ENCODE measurements at regions not wholly inside any gene's neighbourhood (a gene's known extent, or its start where the extent isn't known, plus 50 kb on each side); places are given as distances from the start of the nearest gene placed in this dataset.
A peak's percentile ranks its signal among the peaks of the same experiment; 100 is the strongest.

DNA sequence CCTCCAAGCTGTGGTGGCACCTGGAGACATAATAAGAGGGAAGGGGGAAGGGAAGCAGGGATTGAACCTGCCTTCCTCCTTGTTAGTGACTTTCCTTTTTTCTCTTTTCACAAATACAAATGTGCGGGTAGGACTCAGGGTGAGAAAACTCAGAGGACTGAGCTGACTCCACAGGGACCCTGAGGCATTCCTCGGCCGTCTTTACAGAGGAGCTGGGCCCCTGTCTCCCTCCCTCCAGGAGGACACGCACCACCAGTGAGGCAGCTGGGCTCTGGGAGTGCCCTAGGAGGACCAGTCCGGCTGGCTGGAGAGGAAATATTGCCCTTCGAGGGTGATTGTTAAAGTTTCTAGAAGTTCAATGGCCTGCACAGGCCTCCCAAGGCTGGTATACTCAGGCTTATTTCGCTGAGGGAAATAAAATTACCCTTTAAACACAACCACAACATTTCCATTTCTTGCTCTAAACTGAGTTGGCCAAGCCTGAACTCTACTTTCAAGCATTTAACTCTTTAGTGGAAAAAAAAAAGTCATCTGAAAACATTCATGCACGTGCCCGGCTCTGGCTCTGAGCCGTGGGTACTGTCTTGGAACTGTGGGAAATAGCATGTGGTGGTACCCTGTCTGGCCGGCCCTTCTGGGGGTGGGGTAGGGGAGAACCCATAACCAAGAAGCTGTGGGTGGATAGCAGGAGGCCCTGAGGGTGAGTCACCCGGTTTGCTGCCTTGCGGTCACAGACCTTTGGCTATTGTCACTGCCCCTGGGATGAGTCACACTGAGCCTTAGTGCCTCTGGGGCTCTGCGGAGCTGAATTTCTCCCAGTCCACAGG, 116.0 kb downstream of the COPS8 start:
- POLR2A ChIA-PET, result no interaction called here
- no peak overlapping the region; a peak in 1 of 4 replicates for H3K9ac ChIP-seq (ENCODE audit: insufficient read depth in 1 of 2, low read depth in 2 of 2, low read length in 2 of 2)
- CTCF ChIA-PET (ENCODE audit: low intra/inter-chr PET ratio), result interaction anchor here (0.6 kb wide), 1 partner anchor 441 kb away, joined by 5 read pairs; no protein-coding TSS in a partner anchor
- WGBS (ENCODE audit: insufficient coverage, low coverage, missing lambda C conversion rate), result 4% methylated on average over 11 of the region's 14 CpGs
- BruUV-seq (replicated peaks), result no TSS peak
- in situ Hi-C loops (cut with MboI) (no loop called here), intact Hi-C loops (cut with micrococcal nuclease) (no loop called here)
- peak overlapping the region; percentile 37; the same call in 1 of the 2 replicates for H3K4me2 ChIP-seq (ENCODE audit: insufficient read depth, low read length)
- H3K9me1 ChIP-seq (ENCODE audit: control insufficient read depth, insufficient read depth, low read length), result no peaks in the 10 kb centered on the region
- H3K36me3 ChIP-seq (ENCODE audit: control insufficient read depth, insufficient read depth, low read length), result no peaks in the 10 kb centered on the region
- H3K4me3 ChIP-seq, result no peak overlapping the region
- no peaks in the 10 kb centered on the region for H3K9me3 ChIP-seq (replicated peaks; ENCODE audit: control insufficient read depth, insufficient read depth, low read depth, low read length)
- no peak overlapping the region for H2AFZ ChIP-seq (ENCODE audit: low read depth, low read length)
- H3K79me2 ChIP-seq (ENCODE audit: control insufficient read depth, insufficient read depth, low read length), result no peaks in the 10 kb centered on the region
- ATAC-seq (peak; percentile 99), FAIRE-seq (peak; percentile 93), DNase-seq (ENCODE audit: extremely low read depth in 1 of 4, low spot score in 3 of 4) (peak; percentile 77 to 82 (median 80))
- H3K4me1 ChIP-seq (replicated peaks in 1 of 2; ENCODE audit: control insufficient read depth in 2 of 2, insufficient read depth in 2 of 2, low read length in 2 of 2), result peaks cover 11 to 15% of the 10 kb centered on the region in 2 experiments; a peak in 3 of 5 replicates
- H3K27ac ChIP-seq (ENCODE audit: extremely low read depth, low read depth, low read length), result no peak overlapping the region
- H3K27me3 ChIP-seq (ENCODE audit: control insufficient read depth in 2 of 2, insufficient read depth in 2 of 2, low read length in 2 of 2), result peaks cover 0 to 12% of the 10 kb centered on the region in 2 experiments; a peak in 2 of 5 replicates
- no peaks in the 10 kb centered on the region for H4K20me1 ChIP-seq (replicated peaks; ENCODE audit: control insufficient read depth, insufficient read depth, low read length)
- TF ChIP-seq MCM5 (IDR thresholded peaks at IDR 0.05; ENCODE audit: low read depth) (no peak), TBP (optimal IDR thresholded peaks at IDR 0.05; ENCODE audit: low read depth, low read length) (peak; percentile 12), TCFL5 (CRISPR knock-in tag; conservative IDR thresholded peaks at IDR 0.05) (no peak), CBFA2T3 (IDR thresholded peaks at IDR 0.05) (peak; percentile 60), DPF2 (IDR thresholded peaks at IDR 0.05) (peak; percentile 88), TAF1 (IDR thresholded peaks at IDR 0.05; ENCODE audit: control insufficient read depth, extremely low read depth, insufficient read depth, low read length, severe bottlenecking) (no peak), RUNX1 (IDR thresholded peaks at IDR 0.05; ENCODE audit: low read depth) (0 out of 2 replicates have a peak, but pooled peaks have one; percentile 46), SMARCA4 (IDR thresholded peaks at IDR 0.05) (peak; percentile 89; the same call in 1 of the 2 replicates), JUND (IDR thresholded peaks at IDR 0.05; ENCODE audit: borderline replicate concordance, low read depth, low read length) (peak; percentile 98), JUND (tag; IDR thresholded peaks at IDR 0.05; ENCODE audit: borderline replicate concordance, low read depth, low read length) (peak; percentile 97), KLF13 (tag; IDR thresholded peaks at IDR 0.05; ENCODE audit: borderline replicate concordance, low read depth) (no peak), ZNF561 (CRISPR knock-in tag; conservative IDR thresholded peaks at IDR 0.05) (no peak), NCOR1 (IDR thresholded peaks at IDR 0.05) (0 out of 2 replicates have a peak, but pooled peaks have one; percentile 15), BHLHE40 (IDR thresholded peaks at IDR 0.05; ENCODE audit: low read length) (peak; percentile 46; the same call in 1 of the 2 replicates), FOS (IDR thresholded peaks at IDR 0.05; ENCODE audit: extremely low read depth, insufficient read length) (peak; percentile 66), SMARCC2 (IDR thresholded peaks at IDR 0.05; ENCODE audit: low read depth) (peak; percentile 87)
- TF ChIP-seq, protein P1, sequence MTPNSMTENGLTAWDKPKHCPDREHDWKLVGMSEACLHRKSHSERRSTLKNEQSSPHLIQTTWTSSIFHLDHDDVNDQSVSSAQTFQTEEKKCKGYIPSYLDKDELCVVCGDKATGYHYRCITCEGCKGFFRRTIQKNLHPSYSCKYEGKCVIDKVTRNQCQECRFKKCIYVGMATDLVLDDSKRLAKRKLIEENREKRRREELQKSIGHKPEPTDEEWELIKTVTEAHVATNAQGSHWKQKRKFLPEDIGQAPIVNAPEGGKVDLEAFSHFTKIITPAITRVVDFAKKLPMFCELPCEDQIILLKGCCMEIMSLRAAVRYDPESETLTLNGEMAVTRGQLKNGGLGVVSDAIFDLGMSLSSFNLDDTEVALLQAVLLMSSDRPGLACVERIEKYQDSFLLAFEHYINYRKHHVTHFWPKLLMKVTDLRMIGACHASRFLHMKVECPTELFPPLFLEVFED (CRISPR knock-in tag; conservative IDR thresholded peaks at IDR 0.05), result no peak
- TF ChIP-seq, protein P2, sequence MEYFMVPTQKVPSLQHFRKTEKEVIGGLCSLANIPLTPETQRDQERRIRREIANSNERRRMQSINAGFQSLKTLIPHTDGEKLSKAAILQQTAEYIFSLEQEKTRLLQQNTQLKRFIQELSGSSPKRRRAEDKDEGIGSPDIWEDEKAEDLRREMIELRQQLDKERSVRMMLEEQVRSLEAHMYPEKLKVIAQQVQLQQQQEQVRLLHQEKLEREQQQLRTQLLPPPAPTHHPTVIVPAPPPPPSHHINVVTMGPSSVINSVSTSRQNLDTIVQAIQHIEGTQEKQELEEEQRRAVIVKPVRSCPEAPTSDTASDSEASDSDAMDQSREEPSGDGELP (CRISPR knock-in tag; IDR thresholded peaks at IDR 0.05; ENCODE audit: borderline replicate concordance), result peak; percentile 29; the same call in 1 of the 2 replicates
- TF ChIP-seq, protein P3, sequence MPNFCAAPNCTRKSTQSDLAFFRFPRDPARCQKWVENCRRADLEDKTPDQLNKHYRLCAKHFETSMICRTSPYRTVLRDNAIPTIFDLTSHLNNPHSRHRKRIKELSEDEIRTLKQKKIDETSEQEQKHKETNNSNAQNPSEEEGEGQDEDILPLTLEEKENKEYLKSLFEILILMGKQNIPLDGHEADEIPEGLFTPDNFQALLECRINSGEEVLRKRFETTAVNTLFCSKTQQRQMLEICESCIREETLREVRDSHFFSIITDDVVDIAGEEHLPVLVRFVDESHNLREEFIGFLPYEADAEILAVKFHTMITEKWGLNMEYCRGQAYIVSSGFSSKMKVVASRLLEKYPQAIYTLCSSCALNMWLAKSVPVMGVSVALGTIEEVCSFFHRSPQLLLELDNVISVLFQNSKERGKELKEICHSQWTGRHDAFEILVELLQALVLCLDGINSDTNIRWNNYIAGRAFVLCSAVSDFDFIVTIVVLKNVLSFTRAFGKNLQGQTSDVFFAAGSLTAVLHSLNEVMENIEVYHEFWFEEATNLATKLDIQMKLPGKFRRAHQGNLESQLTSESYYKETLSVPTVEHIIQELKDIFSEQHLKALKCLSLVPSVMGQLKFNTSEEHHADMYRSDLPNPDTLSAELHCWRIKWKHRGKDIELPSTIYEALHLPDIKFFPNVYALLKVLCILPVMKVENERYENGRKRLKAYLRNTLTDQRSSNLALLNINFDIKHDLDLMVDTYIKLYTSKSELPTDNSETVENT (CRISPR knock-in tag; IDR thresholded peaks at IDR 0.05), result no peak
